ENCODE measurements at regions not wholly inside any gene's neighbourhood (a gene's known extent, or its start where the extent isn't known, plus 50 kb on each side); places are given as distances from the start of the nearest gene placed in this dataset.

DNA sequence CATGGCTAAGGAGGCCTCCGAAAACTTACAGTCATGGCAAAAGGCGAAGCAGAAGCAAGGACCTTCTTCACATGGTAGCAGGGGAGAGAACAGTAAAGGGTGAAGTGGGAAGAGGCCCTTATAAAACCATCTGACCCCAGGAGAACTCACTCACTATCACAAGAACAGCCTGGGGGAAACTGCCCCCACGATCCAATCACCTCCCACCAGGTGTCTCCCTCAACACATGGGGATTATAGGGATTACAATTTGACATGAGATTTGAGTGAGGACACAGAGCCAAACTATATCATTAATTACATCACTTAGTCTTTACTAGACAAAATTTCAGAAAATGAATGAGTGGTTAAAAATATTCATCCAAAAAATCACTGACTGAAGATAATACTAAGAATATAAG lies 453.6 kb downstream of the COL12A1 start:
- no peak overlapping the region for H3K4me3 ChIP-seq (ENCODE audit: low read depth, low read length, poor library complexity, severe bottlenecking)
- no peaks in the 10 kb centered on the region for H3K27me3 ChIP-seq (ENCODE audit: insufficient read depth, low read length)
- no peaks in the 10 kb centered on the region for H3F3A ChIP-seq (ENCODE audit: insufficient read depth, low read length)

DNA sequence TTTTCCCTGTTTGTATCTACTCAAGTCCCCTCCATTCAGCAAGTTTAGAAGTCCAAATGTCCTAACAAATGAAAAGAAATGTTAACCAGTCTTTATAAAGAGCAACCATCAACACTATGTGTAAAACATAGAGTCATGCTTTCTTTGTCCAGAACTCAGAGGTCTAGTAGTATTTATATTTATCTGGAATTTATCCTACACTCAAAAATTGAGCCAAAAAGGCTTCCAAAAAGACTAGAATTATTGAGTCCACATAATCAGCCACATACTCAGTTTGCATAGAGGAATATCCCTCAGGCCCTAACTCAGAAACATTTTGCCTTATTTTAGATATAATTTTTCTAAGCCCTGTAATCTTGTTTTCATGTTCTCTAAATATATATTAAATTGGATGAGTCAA lies 455.0 kb downstream of the COL12A1 start:
- no peaks in the 10 kb centered on the region for H3K27me3 ChIP-seq (ENCODE audit: insufficient read depth, low read length)
- H3K27ac ChIP-seq (ENCODE audit: low read depth, low read length, poor library complexity, severe bottlenecking): no peak overlapping the region
- H2AFZ ChIP-seq (ENCODE audit: low read length): no peak overlapping the region
- H3K9me3 ChIP-seq (ENCODE audit: low read length): no peaks in the 10 kb centered on the region
- no peaks in the 10 kb centered on the region for H3F3A ChIP-seq (ENCODE audit: insufficient read depth, low read length)
- no peaks in the 10 kb centered on the region for H3K36me3 ChIP-seq (ENCODE audit: insufficient read depth, low read length)
- no peak overlapping the region for H3K4me3 ChIP-seq (ENCODE audit: low read depth, low read length, poor library complexity, severe bottlenecking)
- H3K9me2 ChIP-seq (ENCODE audit: low read depth, low read length): no peaks in the 10 kb centered on the region
- H3K4me2 ChIP-seq (ENCODE audit: low read length): no peak overlapping the region
- no peaks in the 10 kb centered on the region for H3K4me1 ChIP-seq (ENCODE audit: insufficient read depth, low read length, severe bottlenecking)
- no peaks in the 10 kb centered on the region for H3K79me2 ChIP-seq (ENCODE audit: insufficient read depth, low read length)
- H4K20me1 ChIP-seq (ENCODE audit: insufficient read depth, low read length): no peaks in the 10 kb centered on the region
- H3K9ac ChIP-seq (ENCODE audit: low read length): no peak overlapping the region
- TF ChIP-seq, protein P1, sequence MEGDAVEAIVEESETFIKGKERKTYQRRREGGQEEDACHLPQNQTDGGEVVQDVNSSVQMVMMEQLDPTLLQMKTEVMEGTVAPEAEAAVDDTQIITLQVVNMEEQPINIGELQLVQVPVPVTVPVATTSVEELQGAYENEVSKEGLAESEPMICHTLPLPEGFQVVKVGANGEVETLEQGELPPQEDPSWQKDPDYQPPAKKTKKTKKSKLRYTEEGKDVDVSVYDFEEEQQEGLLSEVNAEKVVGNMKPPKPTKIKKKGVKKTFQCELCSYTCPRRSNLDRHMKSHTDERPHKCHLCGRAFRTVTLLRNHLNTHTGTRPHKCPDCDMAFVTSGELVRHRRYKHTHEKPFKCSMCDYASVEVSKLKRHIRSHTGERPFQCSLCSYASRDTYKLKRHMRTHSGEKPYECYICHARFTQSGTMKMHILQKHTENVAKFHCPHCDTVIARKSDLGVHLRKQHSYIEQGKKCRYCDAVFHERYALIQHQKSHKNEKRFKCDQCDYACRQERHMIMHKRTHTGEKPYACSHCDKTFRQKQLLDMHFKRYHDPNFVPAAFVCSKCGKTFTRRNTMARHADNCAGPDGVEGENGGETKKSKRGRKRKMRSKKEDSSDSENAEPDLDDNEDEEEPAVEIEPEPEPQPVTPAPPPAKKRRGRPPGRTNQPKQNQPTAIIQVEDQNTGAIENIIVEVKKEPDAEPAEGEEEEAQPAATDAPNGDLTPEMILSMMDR (IDR thresholded peaks at IDR 0.05; ENCODE audit: low read length): no peak
- TF ChIP-seq EZH2 (IDR thresholded peaks at IDR 0.05; ENCODE audit: borderline replicate concordance, low read length): no peak

More for the DNA sequence above, 453.6 kb downstream of the COL12A1 start:
- no peak overlapping the region for H3K4me2 ChIP-seq (ENCODE audit: low read length)
- no peaks in the 10 kb centered on the region for H3K36me3 ChIP-seq (ENCODE audit: insufficient read depth, low read length)
- H3K9me2 ChIP-seq (ENCODE audit: low read depth, low read length): no peaks in the 10 kb centered on the region
- H2AFZ ChIP-seq (ENCODE audit: low read length): no peak overlapping the region
- no peak overlapping the region for H3K9ac ChIP-seq (ENCODE audit: low read length)
- H3K9me3 ChIP-seq (ENCODE audit: low read length): no peaks in the 10 kb centered on the region
- no peaks in the 10 kb centered on the region for H3K79me2 ChIP-seq (ENCODE audit: insufficient read depth, low read length)
- H4K20me1 ChIP-seq (ENCODE audit: insufficient read depth, low read length): no peaks in the 10 kb centered on the region
- H3K4me1 ChIP-seq (ENCODE audit: insufficient read depth, low read length, severe bottlenecking): no peaks in the 10 kb centered on the region
- TF ChIP-seq EZH2 (IDR thresholded peaks at IDR 0.05; ENCODE audit: borderline replicate concordance, low read length): no peak
- TF ChIP-seq, protein P1 (IDR thresholded peaks at IDR 0.05; ENCODE audit: low read length): no peak
- H3K27ac ChIP-seq (ENCODE audit: low read depth, low read length, poor library complexity, severe bottlenecking): no peak overlapping the region

DNA sequence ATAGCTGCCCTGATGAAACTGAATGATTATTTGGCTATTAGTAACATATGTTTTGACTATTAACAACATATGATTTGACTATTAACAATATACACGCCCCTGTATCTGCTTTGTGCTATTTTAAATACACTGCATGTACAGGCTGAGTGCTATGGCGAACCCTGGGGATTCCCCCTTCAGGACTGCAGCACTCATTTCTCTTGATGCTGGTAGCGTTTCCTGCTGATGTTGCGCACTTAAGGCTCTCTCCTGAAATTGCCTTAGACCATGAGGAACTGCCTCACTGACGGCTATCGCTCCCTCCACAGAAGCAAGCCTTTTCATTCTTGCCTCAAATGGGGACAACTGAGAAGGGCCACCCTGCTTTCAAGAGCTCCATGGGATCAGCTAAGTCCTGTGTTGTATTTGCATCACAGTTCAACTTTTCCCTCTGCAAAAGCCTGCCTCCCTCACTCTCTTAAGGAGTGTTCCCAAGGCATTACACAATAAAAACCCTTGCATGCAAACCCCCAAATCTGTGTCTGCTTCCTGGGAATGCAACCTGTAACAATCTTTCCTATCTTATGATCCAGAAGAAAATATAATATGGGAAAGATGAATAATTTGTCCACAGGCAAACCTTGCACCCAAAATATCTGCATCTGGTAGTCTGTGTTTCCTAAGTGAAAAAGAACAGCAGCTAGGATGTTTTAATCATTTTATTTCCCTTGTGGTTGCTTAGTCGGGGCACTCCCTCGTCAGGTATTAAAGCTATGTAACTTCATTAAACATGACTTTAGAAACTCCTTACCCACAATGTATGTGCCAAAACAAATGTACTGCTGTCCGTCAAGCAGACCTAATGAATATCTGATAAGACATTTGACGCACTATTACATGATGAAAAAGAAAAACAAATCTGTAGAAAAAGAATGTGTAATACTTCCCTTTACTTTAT lies 456.4 kb downstream of the COL12A1 start:
- Histone ChIP-seq H3K9ac (ENCODE audit: low read length) (no peak overlapping the region), H4K20me1 (ENCODE audit: insufficient read depth, low read length) (no peaks in the 10 kb centered on the region), H3K4me2 (ENCODE audit: low read length) (no peak overlapping the region)

More for the DNA sequence above, 456.4 kb downstream of the COL12A1 start:
- Histone ChIP-seq H3K27me3 (ENCODE audit: insufficient read depth, low read length) (no peaks in the 10 kb centered on the region), H3F3A (ENCODE audit: insufficient read depth, low read length) (no peaks in the 10 kb centered on the region), H3K79me2 (ENCODE audit: insufficient read depth, low read length) (no peaks in the 10 kb centered on the region), H3K27ac (ENCODE audit: low read depth, low read length, poor library complexity, severe bottlenecking) (no peak overlapping the region), H2AFZ (ENCODE audit: low read length) (no peak overlapping the region), H3K36me3 (ENCODE audit: insufficient read depth, low read length) (no peaks in the 10 kb centered on the region), H3K9me3 (ENCODE audit: low read length) (no peaks in the 10 kb centered on the region), H3K4me3 (ENCODE audit: low read depth, low read length, poor library complexity, severe bottlenecking) (no peak overlapping the region), H3K9me2 (ENCODE audit: low read depth, low read length) (no peaks in the 10 kb centered on the region), H3K4me1 (ENCODE audit: insufficient read depth, low read length, severe bottlenecking) (no peaks in the 10 kb centered on the region)
- no peak for TF ChIP-seq EZH2 (IDR thresholded peaks at IDR 0.05; ENCODE audit: borderline replicate concordance, low read length)
- TF ChIP-seq, protein P1 (IDR thresholded peaks at IDR 0.05; ENCODE audit: low read length): no peak
